Amniotic epithelial cell (primary cell): ENCODE measurements at regions not wholly inside any gene's neighbourhood (a gene's known extent, or its start where the extent isn't known, plus 50 kb on each side); places are given as distances from the start of the nearest gene placed in this dataset.

Experiments
- DNase-seq: peaks from one replicate; pipeline ENCODE4 v3.0.0-alpha.2; 2010; ENCODE audit warnings: low read depth

DNA sequence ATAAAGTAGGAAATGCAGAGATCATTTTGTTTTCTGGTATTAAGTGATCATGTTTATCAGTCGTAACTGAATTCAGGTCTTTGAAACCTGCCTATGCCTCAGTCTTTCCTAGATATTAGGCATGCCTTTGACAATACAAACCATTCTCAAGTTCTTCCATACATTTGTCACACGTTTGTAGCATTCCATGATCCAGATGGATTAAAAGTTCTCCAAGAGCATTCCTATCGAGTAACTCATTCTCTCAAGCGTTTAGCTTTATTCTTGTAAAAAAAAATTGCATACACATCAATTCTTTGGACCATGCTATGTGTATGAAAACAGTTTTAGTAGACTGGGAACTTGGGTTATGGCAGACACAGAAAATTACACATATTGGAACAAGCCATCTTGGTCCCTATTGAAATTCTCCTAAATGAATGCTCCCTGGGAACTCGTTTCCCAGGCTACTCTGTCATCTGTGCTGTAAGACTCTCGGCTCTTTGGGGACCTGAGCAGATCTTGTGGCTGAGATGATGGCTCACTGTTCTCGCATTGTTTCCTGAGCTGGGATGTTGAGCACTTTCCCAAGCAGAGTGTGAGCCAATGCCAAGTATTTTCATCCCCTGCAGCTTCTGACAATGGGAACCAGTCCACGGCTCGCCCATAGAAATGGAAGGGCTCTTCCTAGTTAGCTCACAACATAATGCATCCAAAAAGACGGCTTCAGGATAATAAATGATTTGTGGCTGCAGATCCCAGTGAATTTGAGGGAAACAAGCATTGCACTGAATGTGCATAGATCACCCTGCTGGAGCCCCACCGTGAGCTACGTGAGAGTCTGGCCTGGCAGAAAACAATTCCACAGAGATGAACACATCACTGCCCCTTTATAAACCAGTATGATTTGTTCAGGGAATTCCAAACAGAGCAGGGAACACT is 230.2 kb downstream of the IRX1 start:
- DNase-seq, result no peak

DNA sequence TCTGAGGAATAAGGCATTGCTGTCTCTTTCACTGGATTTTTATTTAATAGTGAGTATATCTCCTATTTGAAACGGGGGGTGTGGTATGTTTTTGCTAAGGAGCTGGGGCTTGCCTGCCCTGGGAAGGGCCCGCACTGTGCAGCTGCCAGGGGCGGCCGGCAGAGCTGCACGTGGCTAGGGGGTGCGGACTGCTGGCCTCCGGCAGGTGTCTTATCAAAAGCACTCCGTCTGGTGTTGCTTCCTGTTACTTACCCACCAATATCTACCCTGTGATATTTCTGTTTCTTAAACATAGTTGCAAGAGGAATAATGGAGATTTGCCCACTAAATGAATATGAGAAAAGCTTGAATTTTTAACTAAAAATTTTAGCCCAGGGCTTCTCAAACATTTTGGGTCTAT is 232.0 kb downstream of the IRX1 start:
- DNase-seq, result no peak

DNA sequence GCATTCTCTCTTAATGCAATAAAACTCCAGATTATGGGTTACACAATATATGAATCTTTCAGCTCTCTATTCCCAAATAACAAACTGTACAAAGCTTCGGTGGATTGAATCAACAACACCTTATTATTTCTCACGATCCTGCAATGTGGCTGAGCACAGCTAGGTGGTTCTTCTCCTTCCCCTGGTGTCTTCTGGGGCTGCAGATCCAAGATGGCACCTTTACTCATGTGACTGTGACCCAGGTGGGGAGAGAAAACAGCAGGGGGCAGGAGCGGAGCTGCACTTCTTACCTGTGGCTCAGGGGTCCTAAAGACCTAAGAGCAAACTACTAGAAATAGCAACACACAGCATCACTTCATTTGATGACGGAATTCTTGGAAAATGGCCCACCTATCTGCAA is 233.1 kb downstream of the IRX1 start:
- DNase-seq, result no peak

DNA sequence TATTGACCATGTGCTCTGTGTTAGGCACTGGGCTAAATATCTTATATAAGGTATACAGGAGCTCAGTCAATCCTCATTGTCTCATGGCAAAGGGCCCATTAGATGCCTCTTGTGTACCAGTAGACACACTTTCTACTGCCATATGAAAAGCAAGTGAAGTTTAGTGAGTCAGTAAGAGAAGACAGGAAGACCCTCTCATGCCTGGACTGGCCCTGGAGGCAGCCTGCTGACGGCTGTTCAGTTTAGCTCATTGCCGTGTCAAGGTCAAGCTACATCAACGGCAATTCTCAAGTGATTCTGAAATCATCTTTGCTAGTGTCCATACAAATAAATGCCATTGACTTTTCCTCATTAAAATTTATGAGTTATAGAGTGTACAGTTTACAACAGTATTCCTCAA is 237.9 kb downstream of the IRX1 start:
- no peak for DNase-seq

DNA sequence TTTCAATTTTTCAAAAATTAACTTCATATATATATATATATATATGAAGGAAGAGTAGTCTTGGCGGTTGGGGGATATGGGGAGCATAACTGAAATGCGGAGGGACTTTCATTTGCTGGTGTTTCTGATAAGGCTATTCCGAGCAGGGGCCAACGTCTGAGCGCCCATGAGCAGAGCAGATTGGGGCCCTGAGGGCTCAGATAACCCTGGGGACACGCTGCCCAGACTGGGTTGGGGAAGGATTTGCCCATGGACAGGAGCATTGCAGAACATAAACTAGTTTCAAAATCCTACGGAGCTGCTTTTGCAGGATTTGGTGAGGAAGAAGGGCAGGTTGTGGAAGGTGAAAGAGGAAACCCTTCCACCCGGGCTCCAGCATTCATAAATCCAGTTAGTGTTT is 240.2 kb downstream of the IRX1 start:
- no peak for DNase-seq

DNA sequence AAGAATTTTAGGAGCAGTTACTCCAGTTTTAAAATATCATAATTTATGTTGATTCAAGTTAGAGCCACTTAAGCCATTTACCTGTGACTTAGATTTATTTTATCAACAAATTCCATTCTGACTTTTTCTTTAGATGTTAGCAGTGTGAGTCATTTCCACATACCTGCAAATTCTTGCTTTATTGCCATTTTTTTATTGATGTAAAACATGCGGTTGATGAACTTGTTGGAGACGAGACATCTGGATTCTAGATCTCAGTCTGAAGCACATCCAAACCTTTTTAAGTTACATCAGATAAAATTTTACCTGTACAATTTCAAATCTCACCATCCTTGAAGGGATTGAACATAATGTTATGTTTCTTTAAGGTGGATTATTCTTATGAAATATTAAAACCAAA is 240.9 kb downstream of the IRX1 start:
- DNase-seq, result no peak

DNA sequence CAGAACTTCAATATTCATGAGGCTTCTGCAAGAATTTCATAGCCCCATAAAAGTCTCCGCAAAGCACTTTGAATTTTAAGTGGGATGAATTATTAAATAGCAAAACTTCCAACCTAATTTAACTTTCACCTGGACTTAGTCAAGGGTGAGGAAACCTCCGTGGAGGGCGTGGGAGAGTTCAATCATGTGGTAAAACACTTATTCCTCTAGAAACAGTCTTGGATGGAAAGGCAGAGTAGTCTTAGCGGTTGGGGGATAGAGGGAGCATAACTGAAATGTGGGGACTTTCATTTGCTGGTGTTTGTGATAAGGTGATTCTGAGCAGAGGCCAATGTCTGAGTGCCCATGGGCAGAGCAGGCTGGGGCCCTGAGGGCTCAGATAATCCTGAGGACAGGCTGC is 241.9 kb downstream of the IRX1 start:
- no peak for DNase-seq

DNA sequence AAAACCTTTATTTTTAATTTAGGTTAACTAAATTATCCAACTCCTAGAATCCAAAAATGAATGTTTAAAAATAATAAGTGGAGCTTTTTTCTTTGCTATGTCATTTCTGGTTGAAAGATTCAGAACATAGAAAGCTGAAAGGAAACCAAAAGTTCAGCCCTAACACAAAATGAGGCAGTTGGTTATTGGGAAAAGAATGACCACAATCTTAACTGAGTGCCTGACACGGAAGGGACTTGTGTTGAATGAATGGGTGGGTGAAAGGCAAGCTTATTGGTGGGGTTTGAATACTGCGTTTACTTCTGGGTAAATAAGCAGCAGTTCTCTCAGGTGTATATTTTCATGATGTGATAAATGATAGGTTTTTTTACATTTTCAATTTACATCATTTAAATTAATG is 243.5 kb downstream of the IRX1 start:
- DNase-seq, result no peak

DNA sequence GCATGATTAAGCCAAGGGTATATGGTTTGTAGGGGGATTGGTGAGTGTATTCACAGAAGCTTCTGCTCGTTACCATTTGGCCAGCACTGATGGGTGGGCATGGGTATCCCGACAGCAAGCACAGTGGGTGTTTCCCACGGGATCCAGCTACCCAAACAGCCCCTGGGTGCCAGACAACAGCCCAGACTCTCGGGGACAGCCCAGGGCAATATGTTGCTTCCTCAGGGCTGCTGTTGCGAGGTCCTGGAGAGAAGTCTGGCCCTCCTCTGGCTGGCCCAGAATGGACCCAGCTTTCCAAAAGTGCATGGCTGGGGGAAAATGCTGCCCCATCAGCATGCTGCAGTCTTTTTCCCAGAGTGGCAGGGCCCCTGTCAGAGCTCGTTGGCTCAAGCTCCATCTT is 247.0 kb downstream of the IRX1 start:
- no peak for DNase-seq

DNA sequence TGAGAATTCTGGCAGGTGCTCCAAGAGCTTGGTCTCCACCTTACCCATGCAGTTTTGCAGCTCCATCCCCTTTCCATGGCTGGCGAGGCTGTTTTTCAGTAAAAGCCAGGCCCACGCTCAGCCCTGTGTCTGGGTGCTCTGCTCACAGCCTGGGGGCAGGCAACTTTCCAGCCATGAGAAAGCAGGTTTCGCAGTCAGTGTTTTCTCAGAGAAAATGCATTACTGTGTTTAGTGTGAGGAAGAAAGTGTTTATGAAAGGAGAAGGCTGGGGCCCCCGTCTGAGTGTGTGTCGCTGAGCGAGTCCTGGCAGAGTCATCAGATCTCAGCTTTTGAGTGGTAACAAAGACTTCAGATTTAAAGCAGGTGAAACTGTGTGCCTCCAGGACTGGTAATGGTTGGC is 248.1 kb downstream of the IRX1 start:
- no peak for DNase-seq

DNA sequence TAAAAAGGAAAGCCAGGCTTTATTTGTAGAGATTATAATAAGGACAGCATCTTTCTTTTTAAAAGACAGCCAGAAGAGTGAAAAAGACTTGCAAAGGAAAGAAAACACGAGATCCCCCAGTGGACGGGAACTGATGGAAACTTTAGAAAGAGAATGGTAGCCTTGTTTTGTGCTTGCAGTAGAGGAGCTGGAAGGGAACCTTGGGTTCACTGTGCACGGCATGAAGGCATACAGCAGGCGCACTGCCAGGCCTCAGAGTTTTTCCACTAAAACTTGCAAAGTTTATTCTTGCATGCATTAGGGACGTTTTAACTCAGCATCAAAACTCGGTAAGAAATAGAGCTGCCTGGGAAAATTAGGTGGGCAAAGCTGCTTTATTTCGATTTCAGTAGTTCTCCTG is 248.6 kb downstream of the IRX1 start:
- no peak for DNase-seq

DNA sequence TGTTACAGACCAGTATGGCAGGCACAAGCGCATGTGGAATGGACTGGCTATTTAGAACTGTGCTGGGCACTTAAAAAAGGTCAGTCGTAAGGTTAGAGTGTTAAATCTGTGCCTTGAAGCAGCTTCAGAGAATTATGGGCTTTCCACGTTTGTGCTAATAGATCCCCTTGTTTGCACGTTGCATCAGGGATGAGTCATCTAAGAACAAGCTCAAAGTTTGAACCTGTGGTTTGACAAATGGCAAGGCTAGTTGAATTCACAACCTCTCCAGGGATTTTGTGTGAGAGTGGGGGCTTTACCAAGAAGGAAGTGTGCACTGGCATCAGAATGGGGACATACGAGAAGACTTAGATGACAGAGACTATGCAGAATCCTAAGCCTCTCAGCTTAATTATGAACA is 249.6 kb downstream of the IRX1 start:
- no peak for DNase-seq

DNA sequence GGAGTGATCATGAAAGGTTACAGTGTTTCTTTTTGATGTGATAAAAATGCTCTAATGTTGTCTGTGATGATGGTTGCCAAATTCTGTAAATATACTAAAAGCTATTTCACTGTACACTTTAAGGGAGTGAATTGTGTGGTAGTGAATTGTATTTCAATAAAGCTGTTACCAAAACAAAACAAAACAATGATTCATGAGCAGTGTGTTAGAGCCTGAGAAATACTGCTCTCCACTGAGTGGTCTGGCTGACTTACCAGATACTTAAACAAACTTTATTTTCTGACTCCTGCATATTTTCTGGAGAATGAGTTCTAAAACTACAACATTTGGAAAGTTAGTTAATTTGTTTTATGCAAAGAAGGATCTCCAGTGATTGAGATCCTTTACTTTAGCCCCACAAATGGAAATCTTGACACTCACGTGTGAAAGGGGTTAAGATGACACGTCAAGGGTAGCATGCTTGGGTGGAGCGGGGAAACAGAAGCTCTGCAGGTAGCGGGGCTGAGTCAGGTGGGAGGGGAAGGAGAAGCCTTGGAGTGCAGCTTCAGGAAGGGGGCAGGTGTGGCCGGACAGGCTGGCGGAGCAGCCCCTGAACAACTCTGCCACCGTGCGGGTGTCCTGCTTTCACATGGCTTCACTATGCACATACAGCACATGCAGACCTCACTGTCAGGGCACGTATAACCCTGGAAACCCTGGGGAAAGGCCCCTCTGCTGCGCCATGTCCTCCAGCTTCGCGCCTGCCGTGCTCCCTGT is 256.7 kb downstream of the IRX1 start:
- DNase-seq, result no peak

DNA sequence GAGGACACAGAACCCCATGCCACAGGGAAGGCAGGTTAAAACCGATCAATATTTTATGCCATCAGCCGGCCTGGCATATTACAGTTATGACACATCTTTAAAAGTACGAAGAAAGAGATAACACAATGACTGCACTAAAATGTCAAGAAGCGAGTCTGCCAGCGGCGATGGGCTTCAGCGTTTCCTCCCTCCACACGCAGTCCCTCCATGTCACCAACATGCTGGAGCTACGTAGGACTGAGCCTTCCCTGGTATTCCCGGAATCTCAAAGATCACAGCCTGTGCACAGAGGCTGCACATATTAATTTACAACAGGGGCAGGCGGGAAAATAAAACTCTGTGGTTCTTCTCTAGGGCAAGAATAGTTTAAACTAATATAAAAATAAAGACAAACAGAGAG is 257.7 kb downstream of the IRX1 start:
- DNase-seq, result no peak

DNA sequence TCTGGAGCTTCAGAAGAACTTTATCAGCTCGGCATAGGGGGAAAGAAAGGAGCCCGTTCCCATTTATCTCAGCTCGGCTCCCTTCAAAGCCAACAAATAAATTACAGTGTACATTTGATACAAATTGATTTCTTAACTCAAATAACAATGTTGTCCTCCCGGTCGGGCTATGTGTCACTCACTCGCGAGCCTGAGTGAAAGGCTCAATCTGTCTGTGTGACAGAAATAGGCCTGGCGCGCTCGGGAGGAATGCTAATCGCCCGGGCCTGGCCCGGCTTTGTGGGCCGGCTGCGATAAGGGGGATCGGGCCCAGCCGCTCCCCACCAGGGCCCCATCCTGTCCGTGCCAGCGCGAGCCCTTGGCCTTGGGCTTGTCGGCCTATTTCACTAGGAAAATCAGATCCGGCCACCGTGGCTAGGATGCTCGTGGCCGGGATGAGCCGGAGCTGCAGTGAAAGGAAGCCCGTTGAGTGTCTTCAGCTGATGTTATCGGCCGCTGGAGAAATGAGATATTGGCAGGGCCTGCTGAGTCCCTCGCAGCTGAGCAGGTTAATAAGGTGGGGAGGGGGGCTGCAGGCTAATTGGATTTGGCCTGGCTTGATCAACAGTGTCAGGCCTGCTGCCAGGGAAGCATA is 258.7 kb downstream of the IRX1 start:
- DNase-seq, result no peak

DNA sequence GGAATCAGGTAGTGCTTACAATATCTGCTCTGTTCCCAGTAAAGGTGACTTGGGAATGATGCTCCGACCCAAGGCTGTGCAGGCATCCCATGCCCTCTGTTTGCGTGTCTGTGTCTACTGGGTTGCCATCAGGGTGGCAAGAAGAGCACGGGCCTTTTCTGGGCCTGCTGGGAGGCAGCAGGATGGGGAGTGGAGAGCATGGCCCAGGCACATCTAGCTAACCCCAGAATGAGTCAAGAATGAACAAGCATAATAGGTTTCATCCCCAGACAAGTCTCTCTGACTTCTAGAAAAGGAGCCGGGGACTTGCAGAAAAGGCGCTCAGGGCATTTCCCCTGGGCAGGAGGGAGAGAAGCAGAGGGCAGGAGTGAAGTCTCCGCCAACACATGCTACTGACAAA is 260.4 kb downstream of the IRX1 start:
- no peak for DNase-seq

DNA sequence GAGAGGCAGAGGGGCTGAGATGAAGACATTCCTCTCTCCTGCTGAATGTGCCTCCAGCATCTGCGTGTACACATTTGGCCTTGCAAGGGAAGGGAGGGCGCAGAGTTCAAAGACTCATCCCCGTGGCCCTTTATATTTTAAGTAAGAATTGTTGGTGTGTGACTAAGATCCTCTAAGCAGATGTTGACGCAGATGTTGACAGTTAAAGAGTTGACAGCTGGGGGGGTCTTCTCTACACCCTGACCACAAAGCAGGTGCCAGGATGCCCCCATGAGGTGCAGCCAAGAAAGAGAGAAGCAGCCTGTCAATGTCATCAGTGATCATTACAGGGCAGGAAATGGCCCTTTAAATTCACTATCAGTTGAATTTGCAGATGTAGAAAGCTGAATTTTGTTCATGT is 262.9 kb downstream of the IRX1 start:
- no peak for DNase-seq

DNA sequence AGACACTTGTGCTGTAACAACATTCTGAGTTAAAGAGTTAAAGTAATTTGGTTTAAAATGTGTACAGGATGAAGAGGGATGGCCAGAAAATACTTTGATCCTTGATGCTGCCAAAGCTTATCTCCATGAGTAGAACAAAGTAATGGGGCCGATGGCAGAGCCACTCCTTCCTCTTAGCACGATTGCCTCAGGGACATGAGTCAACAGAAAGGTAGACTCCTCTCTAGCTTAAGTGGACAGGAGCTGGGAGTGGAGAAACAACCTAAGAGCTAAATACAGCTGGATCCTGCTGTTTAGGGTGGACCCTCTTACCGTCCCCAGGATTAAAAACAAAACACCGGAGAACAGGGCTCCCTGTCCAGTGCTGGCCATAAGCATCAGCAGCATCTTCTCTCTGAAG is 267.3 kb downstream of the IRX1 start:
- no peak for DNase-seq

DNA sequence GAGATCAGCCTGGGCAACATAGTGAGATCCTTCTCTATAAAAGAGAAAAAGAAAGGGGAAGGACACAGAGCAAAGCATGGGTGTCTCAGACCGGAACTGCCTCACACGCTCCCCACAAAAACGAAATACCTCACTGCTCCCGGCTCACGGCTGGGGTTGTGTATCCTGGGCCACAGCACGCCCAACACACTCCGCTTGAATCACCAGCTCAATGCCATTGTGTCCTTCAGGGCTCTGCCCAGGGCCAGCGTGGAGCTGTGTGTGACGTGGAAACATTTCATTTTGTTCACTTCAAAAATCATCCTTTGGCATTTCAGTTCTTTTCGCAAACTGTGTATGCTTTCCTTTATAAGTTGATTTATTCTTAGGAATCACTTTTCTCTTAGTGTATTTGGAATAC is 279.5 kb downstream of the IRX1 start:
- no peak for DNase-seq

DNA sequence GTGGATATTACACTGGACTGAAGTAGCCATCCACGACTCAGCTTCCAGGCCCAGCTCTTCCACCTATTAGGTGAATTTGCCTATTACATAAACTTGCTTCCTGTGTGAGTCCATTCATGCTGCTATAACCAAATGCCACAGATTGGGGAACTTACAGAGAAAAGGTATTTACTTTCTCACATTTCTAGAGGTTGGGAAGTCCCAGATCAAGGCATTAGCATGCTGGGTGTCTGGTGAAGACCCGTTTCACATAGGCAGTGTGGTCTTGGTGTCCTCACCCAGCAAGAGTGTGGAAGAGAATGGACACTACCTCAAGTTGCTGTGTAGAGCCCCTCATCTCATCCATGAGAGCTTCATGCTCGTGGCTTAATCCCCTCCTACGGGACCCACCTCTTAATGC is 282.6 kb downstream of the IRX1 start:
- DNase-seq, result no peak

DNA sequence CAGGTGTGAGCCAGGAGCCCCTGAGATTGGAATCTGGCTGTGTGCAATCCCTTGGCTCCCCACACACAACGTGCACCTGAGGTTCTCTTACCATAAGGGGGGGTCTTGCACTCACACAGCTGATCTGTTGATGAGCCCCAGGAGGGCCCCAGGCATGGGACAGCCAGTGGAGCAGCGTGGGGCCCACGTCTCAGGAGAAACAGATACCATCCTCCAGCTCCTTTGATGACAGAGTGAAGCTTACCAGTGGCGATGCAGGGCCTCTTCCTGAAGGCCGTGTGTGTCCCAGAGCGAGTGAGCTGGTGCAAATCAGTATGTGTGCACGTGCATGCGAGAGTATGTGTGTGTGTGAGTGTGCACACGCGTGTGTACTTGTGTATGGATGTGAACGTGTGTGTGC is 287.4 kb downstream of the IRX1 start:
- DNase-seq, result no peak

DNA sequence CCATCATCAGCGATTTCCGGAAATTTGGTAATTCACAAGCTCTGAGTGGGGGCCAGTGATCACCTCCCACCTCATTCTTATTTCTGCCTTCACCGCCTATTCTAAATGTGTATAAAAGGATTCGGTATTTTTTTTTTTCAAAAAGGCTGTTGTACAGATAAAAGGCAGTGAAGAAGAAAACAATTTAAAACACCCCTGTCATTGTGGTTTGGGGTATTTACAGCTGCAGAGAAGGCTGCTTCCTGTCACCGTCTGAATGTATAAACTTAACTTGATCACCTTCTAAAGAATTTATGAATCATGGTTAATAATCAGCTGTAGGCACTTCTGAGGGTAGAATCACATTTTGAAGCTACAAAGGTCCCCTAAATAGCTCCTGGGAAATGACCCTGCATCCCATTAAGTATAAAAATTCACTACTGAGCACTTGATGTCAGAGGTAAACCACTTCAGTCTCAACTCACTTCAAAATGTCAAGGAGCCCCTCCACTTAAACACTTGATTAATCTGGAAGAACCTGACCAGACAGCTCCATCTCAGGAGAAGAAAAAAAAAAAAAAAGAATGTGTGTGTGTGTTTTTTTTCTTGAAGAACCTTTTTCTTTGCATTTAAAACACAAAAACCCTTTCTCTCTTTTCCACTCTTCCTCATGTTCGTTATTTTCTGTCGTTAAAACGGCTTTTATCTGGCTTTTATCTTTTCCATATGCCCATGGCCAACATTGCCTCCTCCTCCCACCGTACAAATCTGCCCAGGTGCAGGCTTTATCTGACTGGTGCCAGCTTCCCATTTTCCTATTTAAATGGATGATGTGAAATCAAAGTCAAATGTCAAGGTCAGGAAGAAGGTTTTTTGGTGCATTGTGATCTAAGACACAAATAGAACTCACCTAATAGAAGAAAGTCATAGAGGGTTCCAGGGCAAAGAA is 291.2 kb downstream of the IRX1 start:
- DNase-seq, result no peak
